WTC11 (cell line): ENCODE measurements at regions not wholly inside any gene's neighbourhood (a gene's known extent, or its start where the extent isn't known, plus 50 kb on each side); places are given as distances from the start of the nearest gene placed in this dataset.

Source experiments
- TF ChIP-seq, protein P1 (sequence below): fragments of 200-600 bp; IDR thresholded peaks from 2 replicates; pipeline ENCODE4 v1.8.0; 2022; ENCODE audit warnings: antibody characterized with exemption
- TF ChIP-seq, protein P2 (sequence below): sonication (generic); formaldehyde crosslinking; IDR thresholded peaks from 2 replicates; pipeline ENCODE4 v1.8.0; 2022; ENCODE audit warnings: mild to moderate bottlenecking, missing genetic modification reagents
- TF ChIP-seq, protein P3 (sequence below): sonication (generic); formaldehyde crosslinking; IDR thresholded peaks from 2 replicates; pipeline ENCODE4 v1.8.1; 2022; ENCODE audit warnings: missing genetic modification reagents, borderline replicate concordance

DNA sequence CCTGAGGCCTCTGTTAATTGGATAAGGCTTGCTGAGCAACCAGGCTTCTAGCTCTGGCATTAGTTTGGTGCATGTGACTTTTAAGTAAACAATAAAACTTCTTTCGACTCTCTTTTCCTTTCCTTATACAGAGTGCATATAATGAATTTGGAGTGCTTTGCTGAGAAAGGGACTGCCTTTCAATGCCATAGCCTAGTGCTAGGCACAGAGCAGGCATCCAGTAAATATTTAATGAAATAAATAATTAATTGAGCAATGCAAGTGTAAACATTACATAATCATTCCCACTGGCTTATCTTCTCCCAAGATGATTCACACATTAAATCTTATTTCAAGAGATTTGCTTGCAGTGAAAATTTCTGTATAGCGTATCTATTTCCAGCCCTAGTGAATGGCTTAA is 74.1 kb downstream of the NMUR2 start:
- TF ChIP-seq, protein P1, sequence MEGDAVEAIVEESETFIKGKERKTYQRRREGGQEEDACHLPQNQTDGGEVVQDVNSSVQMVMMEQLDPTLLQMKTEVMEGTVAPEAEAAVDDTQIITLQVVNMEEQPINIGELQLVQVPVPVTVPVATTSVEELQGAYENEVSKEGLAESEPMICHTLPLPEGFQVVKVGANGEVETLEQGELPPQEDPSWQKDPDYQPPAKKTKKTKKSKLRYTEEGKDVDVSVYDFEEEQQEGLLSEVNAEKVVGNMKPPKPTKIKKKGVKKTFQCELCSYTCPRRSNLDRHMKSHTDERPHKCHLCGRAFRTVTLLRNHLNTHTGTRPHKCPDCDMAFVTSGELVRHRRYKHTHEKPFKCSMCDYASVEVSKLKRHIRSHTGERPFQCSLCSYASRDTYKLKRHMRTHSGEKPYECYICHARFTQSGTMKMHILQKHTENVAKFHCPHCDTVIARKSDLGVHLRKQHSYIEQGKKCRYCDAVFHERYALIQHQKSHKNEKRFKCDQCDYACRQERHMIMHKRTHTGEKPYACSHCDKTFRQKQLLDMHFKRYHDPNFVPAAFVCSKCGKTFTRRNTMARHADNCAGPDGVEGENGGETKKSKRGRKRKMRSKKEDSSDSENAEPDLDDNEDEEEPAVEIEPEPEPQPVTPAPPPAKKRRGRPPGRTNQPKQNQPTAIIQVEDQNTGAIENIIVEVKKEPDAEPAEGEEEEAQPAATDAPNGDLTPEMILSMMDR: no peak
- TF ChIP-seq, protein P2, sequence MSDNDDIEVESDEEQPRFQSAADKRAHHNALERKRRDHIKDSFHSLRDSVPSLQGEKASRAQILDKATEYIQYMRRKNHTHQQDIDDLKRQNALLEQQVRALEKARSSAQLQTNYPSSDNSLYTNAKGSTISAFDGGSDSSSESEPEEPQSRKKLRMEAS: no peak
- TF ChIP-seq, protein P3, sequence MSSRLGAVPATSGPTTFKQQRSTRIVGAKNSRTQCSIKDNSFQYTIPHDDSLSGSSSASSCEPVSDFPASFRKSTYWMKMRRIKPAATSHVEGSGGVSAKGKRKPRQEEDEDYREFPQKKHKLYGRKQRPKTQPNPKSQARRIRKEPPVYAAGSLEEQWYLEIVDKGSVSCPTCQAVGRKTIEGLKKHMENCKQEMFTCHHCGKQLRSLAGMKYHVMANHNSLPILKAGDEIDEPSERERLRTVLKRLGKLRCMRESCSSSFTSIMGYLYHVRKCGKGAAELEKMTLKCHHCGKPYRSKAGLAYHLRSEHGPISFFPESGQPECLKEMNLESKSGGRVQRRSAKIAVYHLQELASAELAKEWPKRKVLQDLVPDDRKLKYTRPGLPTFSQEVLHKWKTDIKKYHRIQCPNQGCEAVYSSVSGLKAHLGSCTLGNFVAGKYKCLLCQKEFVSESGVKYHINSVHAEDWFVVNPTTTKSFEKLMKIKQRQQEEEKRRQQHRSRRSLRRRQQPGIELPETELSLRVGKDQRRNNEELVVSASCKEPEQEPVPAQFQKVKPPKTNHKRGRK (CRISPR knock-in tag): no peak
